IMR-90 (cell line): ENCODE measurements at regions not wholly inside any gene's neighbourhood (a gene's known extent, or its start where the extent isn't known, plus 50 kb on each side); places are given as distances from the start of the nearest gene placed in this dataset.
A peak's percentile ranks its signal among the peaks of the same experiment; 100 is the strongest.

Experiments
- ATAC-seq: fragments of 200-7000 bp; cut with Tn5 transposase; 2 replicates; pipeline ENCODE4 v1.9.1; 2020; ENCODE audit warnings: low read depth, mild to moderate bottlenecking, moderate library complexity
- BruUV-seq: library from RNA; stranded (reverse); fragments of 400-500 nt; replicated peaks from 2 replicates; lab custom pipeline; 2021; lab: Mats Ljungman, UMichigan
- CTCF ChIA-PET: fragments of 300-600 bp; formaldehyde crosslinking; extraction: SDS; loops from one replicate; lab custom pipeline; 2021; ENCODE audit warnings: antibody characterized with exemption; lab: Yijun Ruan, JAX
- POLR2A ChIA-PET: fragments of 300-600 bp; sonication (Branson Sonifier 250); formaldehyde crosslinking; loops from one replicate; lab custom pipeline; 2022; ENCODE audit warnings: antibody characterized with exemption; ENCODE audit not compliant: unreplicated experiment; lab: Charles Lee
- DNase-seq: peaks from one replicate; pipeline ENCODE4 v3.0.0; 2013
- H2AFZ ChIP-seq: replicated peaks from 2 replicates; pipeline ENCODE3; 2013; ENCODE audit warnings: low read length, mild to moderate bottlenecking; ENCODE audit not compliant: poor library complexity
- H2AK5ac ChIP-seq: 2 replicates; pipeline ENCODE4 v1.6.1; 2013; ENCODE audit warnings: low read depth, low read length, inconsistent platforms
- H2AK9ac ChIP-seq: replicated peaks from 2 replicates; pipeline ENCODE3; 2013; ENCODE audit warnings: mild to moderate bottlenecking, low read depth, low read length, moderate library complexity; ENCODE audit not compliant: poor library complexity
- H2BK120ac ChIP-seq: 2 replicates; pipeline ENCODE4 v1.6.1; 2013; ENCODE audit warnings: low read depth, low read length, inconsistent platforms
- H2BK15ac ChIP-seq: 3 replicates; pipeline ENCODE4 v1.6.1; 2013; ENCODE audit warnings: low read depth, low read length, inconsistent platforms
- H2BK20ac ChIP-seq: 2 replicates; pipeline ENCODE4 v1.6.1; 2013; ENCODE audit warnings: low read depth, mild to moderate bottlenecking, inconsistent platforms, low read length, moderate library complexity
- H2BK5ac ChIP-seq: 2 replicates; pipeline ENCODE4 v1.6.1; 2013; ENCODE audit warnings: mild to moderate bottlenecking, low read depth, low read length, inconsistent platforms; ENCODE audit not compliant: poor library complexity, severe bottlenecking
- H3K14ac ChIP-seq: replicated peaks from 2 replicates; pipeline ENCODE4 v1.6.1; 2013; ENCODE audit warnings: low read depth, low read length, inconsistent platforms
- H3K18ac ChIP-seq: 2 replicates; pipeline ENCODE4 v1.6.1; 2013; ENCODE audit warnings: low read depth, low read length, control low read depth
- H3K23ac ChIP-seq: 2 replicates; pipeline ENCODE4 v1.6.1; 2013; ENCODE audit warnings: low read depth, low read length, inconsistent platforms
- H3K27ac ChIP-seq: 2 replicates; pipeline ENCODE4 v1.5.1; 2013; ENCODE audit warnings: mild to moderate bottlenecking, control low read depth, low read length; ENCODE audit not compliant: insufficient read depth
- H3K27me3 ChIP-seq: 2 replicates; pipeline ENCODE4 v1.6.1; 2013; ENCODE audit warnings: low read length; ENCODE audit not compliant: control insufficient read depth, insufficient read depth
- H3K36me3 ChIP-seq: 2 replicates; pipeline ENCODE4 v1.6.1; 2013; ENCODE audit warnings: low read length, mixed read lengths; ENCODE audit not compliant: control insufficient read depth, insufficient read depth
- H3K4ac ChIP-seq: 2 replicates; pipeline ENCODE4 v1.6.1; 2013; ENCODE audit warnings: low read depth, low read length, inconsistent platforms
- H3K4me1 ChIP-seq: 2 replicates; pipeline ENCODE4 v1.6.1; 2013; ENCODE audit warnings: low read length, mixed read lengths; ENCODE audit not compliant: control insufficient read depth, insufficient read depth
- H3K4me2 ChIP-seq: 2 replicates; pipeline ENCODE4 v1.6.1; 2013; ENCODE audit warnings: low read depth, mild to moderate bottlenecking, control low read depth, low read length, moderate library complexity
- H3K4me3 ChIP-seq: 2 replicates; pipeline ENCODE4 v1.5.1; 2013; ENCODE audit warnings: low read depth, mild to moderate bottlenecking, control low read depth, low read length, moderate library complexity; ENCODE audit not compliant: insufficient read depth
- H3K56ac ChIP-seq: 2 replicates; pipeline ENCODE4 v1.6.1; 2013; ENCODE audit warnings: low read length, inconsistent platforms; ENCODE audit not compliant: insufficient read depth; ENCODE audit errors: extremely low read depth
- H3K79me1 ChIP-seq, 2 experiments: 2 replicates each; pipeline ENCODE4 v1.6.1; 2013; ENCODE audit warnings: low read length in 2 of 2, inconsistent platforms in 1 of 2, low read depth in 1 of 2
- H3K9ac ChIP-seq: 2 replicates; pipeline ENCODE4 v1.6.1; 2013; ENCODE audit warnings: low read depth, low read length, control low read depth
- H3K9me1 ChIP-seq: 2 replicates; pipeline ENCODE4 v1.6.1; 2013; ENCODE audit warnings: low read length, inconsistent platforms; ENCODE audit not compliant: insufficient read depth
- H3K9me3 ChIP-seq: 2 replicates; pipeline ENCODE4 v1.6.1; 2013; ENCODE audit warnings: low read length; ENCODE audit not compliant: control insufficient read depth, insufficient read depth
- H4K20me1 ChIP-seq: 2 replicates; pipeline ENCODE4 v1.6.1; 2013; ENCODE audit warnings: low read length, inconsistent platforms; ENCODE audit not compliant: insufficient read depth
- H4K5ac ChIP-seq: 2 replicates; pipeline ENCODE4 v1.6.1; 2013; ENCODE audit warnings: mild to moderate bottlenecking, low read depth, low read length, control low read depth
- H4K8ac ChIP-seq, 2 experiments: 2 replicates each; pipeline ENCODE4 v1.6.1; 2013; ENCODE audit warnings: low read depth in 2 of 2, low read length in 2 of 2, control low read depth in 1 of 2, inconsistent platforms in 1 of 2
- H4K91ac ChIP-seq: 2 replicates; pipeline ENCODE4 v1.6.1; 2013; ENCODE audit warnings: low read depth, low read length, inconsistent platforms; ENCODE audit not compliant: insufficient read depth
- CEBPB ChIP-seq: IDR thresholded peaks from 2 replicates; pipeline ENCODE4 v1.6.1; 2012; ENCODE audit warnings: low read depth, low read length, improper control_type of control experiment
- MAFK ChIP-seq: IDR thresholded peaks from 2 replicates; pipeline ENCODE4 v1.6.1; 2012; ENCODE audit warnings: low read depth, low read length, improper control_type of control experiment
- MAZ ChIP-seq: IDR thresholded peaks from 2 replicates; pipeline ENCODE4 v1.6.1; 2012; ENCODE audit warnings: low read depth, mild to moderate bottlenecking, low read length, improper control_type of control experiment, moderate library complexity, borderline replicate concordance
- POLR2A ChIP-seq: IDR thresholded peaks from 2 replicates; pipeline ENCODE4 v1.6.1; 2012; ENCODE audit warnings: mild to moderate bottlenecking, low read depth, low read length
- RCOR1 ChIP-seq: IDR thresholded peaks from 2 replicates; pipeline ENCODE4 v1.6.1; 2012; ENCODE audit warnings: mild to moderate bottlenecking, low read length, improper control_type of control experiment; ENCODE audit not compliant: insufficient replicate concordance
- WGBS, 2 experiments: methylation state at CpG; one replicate each; pipeline versions ENCODE4 v1.1.5 to v1.1.7; 2013; ENCODE audit warnings: missing lambda C conversion rate in 2 of 2; ENCODE audit not compliant: insufficient read length in 1 of 2; ENCODE audit errors: extremely low coverage in 2 of 2; 5-methylcytosine and 5-hydroxymethylcytosine counted together
- dilution Hi-C: fragments of 300-500 bp; cut with HindIII; formaldehyde crosslinking; loops from one replicate; pipeline ENCODE4 v1.14.3; 2018; ENCODE audit warnings: low sequenced_read_pairs; ENCODE audit not compliant: unreplicated experiment
- in situ Hi-C: fragments of 300-500 bp; cut with MboI; formaldehyde crosslinking; loops from 3 replicates; pipeline ENCODE4 v1.14.3; 2019; ENCODE audit warnings: low sequenced_read_pairs, inconsistent platforms, mixed read lengths
- intact Hi-C: fragments of 100-400 bp; cut with micrococcal nuclease; formaldehyde crosslinking; loops from 2 replicates; pipeline ENCODE4 v1.10.0; 2022
- TF ChIP-seq, protein P1 (sequence below): fragments of 150-350 bp; IDR thresholded peaks from 2 replicates; pipeline ENCODE4 v1.6.1; 2017; ENCODE audit warnings: mild to moderate bottlenecking, antibody characterized with exemption, low read length, low read depth

DNA sequence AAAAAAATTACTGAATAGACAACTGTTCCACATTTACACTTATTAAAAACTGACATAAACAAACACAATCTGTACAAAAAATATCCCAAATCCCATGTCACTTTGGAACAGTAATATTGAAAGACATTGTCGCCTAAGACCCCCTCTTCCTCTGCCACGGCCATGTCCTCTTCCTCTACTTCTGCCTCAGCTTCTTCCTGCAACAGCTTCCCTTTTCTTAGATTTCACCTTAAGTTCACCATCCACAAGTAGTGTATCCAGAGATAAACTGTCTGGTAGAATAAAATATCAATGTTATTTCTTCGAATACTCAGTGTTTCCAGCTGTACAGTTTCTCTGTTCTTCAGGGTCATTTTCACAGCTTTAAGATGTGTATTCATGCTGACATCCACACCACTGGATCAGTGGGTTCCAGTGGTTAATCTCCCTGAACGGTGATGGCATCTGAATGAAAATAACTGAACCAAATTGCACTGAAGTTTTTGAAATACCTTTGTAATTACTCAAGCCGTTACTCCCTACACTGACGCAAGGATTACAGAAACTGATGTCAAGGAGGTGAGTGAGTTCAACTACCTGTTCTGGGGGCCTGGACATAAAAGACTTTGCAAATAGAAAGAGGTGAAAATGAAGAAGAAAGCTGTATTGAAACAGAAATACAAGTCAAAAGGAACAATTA, 208.5 kb downstream of the C12orf50 start:
- Histone ChIP-seq H3K4ac (peak overlapping the region; percentile 96), H4K5ac (peak overlapping the region; percentile 78; the same call in 1 of the 2 replicates), H2AK5ac (peak overlapping the region; percentile 95), H2BK120ac (peak overlapping the region; percentile 95), H4K8ac (peak overlapping the region; percentile 86 to 89), H3K23ac (peak overlapping the region; percentile 70; the same call in 1 of the 2 replicates), H3K27me3 (no peaks in the 10 kb centered on the region), H3K79me1 (no peaks in the 10 kb centered on the region), H4K91ac (peak overlapping the region; percentile 96), H4K20me1 (no peaks in the 10 kb centered on the region), H3K27ac (peak overlapping the region; percentile 76), H2AK9ac (no peak overlapping the region), H3K4me1 (peaks cover 6% of the 10 kb centered on the region), H3K14ac (peak overlapping the region; percentile 96), H2AFZ (no peak overlapping the region), H3K9ac (no peak overlapping the region; the same call in 1 of the 2 replicates), H3K9me3 (no peaks in the 10 kb centered on the region), H2BK15ac (peak overlapping the region; percentile 96; the same call in 2 of the 3 replicates), H3K56ac (peak overlapping the region; percentile 78; the same call in 1 of the 2 replicates), H3K36me3 (no peaks in the 10 kb centered on the region), H3K4me2 (peak overlapping the region; percentile 10; the same call in 1 of the 2 replicates), H3K9me1 (0 out of 2 replicates have a peak, but pooled peaks cover 7% of the 10 kb centered on the region), H2BK5ac (peak overlapping the region; percentile 100), H3K4me3 (no peak overlapping the region), H3K18ac (peak overlapping the region; percentile 72; the same call in 1 of the 2 replicates), H2BK20ac (peak overlapping the region; percentile 96)
- peak; percentile 72 for ATAC-seq
- dilution Hi-C loops (no loop called here), in situ Hi-C loops (no loop called here), intact Hi-C loops (no loop called here)
- POLR2A ChIA-PET = no interaction called here
- no CpG with 5 or more reads among the region's 6 CpGs for WGBS, 2 experiments
- CTCF ChIA-PET = no interaction called here
- TF ChIP-seq POLR2A = no peak
- no peak for TF ChIP-seq MAFK
- TF ChIP-seq, protein P1, sequence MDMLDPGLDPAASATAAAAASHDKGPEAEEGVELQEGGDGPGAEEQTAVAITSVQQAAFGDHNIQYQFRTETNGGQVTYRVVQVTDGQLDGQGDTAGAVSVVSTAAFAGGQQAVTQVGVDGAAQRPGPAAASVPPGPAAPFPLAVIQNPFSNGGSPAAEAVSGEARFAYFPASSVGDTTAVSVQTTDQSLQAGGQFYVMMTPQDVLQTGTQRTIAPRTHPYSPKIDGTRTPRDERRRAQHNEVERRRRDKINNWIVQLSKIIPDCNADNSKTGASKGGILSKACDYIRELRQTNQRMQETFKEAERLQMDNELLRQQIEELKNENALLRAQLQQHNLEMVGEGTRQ = no peak
- TF ChIP-seq RCOR1 = no peak
- peak; percentile 60; the same call in 1 of the 2 replicates for TF ChIP-seq CEBPB
- no peak for TF ChIP-seq MAZ
- no TSS peak for BruUV-seq
- DNase-seq = peak; percentile 74
